GM12878 (cell line): ENCODE measurements at regions not wholly inside any gene's neighbourhood (a gene's known extent, or its start where the extent isn't known, plus 50 kb on each side); places are given as distances from the start of the nearest gene placed in this dataset.

Source experiments
- ATAC-seq: fragments of 200-7000 bp; cut with Tn5 transposase; 3 replicates; pipeline ENCODE4 v1.9.1; 2020; ENCODE audit warnings: mild to moderate bottlenecking, moderate library complexity
- BruUV-seq: library from RNA; stranded (reverse); fragments of 400-500 nt; replicated peaks from 2 replicates; lab custom pipeline; 2021; lab: Mats Ljungman, UMichigan
- CTCF ChIA-PET: fragments of 300-600 bp; sonication (Branson Sonifier 250); formaldehyde crosslinking; extraction: SDS; loops from one replicate; lab custom pipeline; 2021; ENCODE audit warnings: inconsistent platforms; lab: Yijun Ruan, JAX
- POLR2A ChIA-PET: fragments of 350-600 bp; formaldehyde crosslinking; extraction: SDS; loops from one replicate; lab custom pipeline; 2021; ENCODE audit warnings: inconsistent platforms; lab: Charles Lee
- RAD21 ChIA-PET: fragments of 300-600 bp; sonication (Branson Sonifier 250); formaldehyde crosslinking; loops from one replicate; lab custom pipeline; 2023; ENCODE audit warnings: antibody characterized with exemption; ENCODE audit not compliant: unreplicated experiment; lab: Charles Lee
- SMC1A ChIA-PET: fragments of 300-600 bp; sonication (Branson Sonifier 250); formaldehyde crosslinking; loops from one replicate; lab custom pipeline; 2023; ENCODE audit not compliant: unreplicated experiment, uncharacterized antibody; lab: Charles Lee
- DNase-seq: peaks from one replicate; pipeline ENCODE4 v3.0.0-alpha.2; 2011; ENCODE audit warnings: low read depth, low spot score
- FAIRE-seq: peaks from 3 replicates; lab custom pipeline; 2011; peaks lifted over from hg19 to GRCh38; lab: Jason Lieb, UNC
- H2AFZ ChIP-seq: 2 replicates; pipeline ENCODE4 v1.6.0; 2011; ENCODE audit warnings: low read depth, low read length, control low read depth; ENCODE audit not compliant: control insufficient read depth
- H3K27ac ChIP-seq: 2 replicates; pipeline ENCODE4 v1.5.1; 2011; ENCODE audit warnings: control low read depth; ENCODE audit not compliant: control insufficient read depth, insufficient read depth
- H3K27me3 ChIP-seq, 2 experiments: replicated peaks in 1 of 2; 2 replicates each; pipeline versions ENCODE4 v1.6.0 to v1.6.1; 2011; ENCODE audit warnings: low read length in 1 of 2; ENCODE audit not compliant: control insufficient read depth in 2 of 2, insufficient read depth in 2 of 2
- H3K36me3 ChIP-seq, 2 experiments: 2 replicates each; pipeline ENCODE4 v1.5.1; 2011; ENCODE audit warnings: low read length in 1 of 2; ENCODE audit not compliant: control insufficient read depth in 2 of 2, insufficient read depth in 2 of 2
- H3K4me1 ChIP-seq: 2 replicates; pipeline ENCODE4 v1.6.1; 2011; ENCODE audit warnings: mild to moderate bottlenecking, low read length, moderate library complexity, mixed read lengths; ENCODE audit not compliant: control insufficient read depth, insufficient read depth
- H3K4me2 ChIP-seq: 2 replicates; pipeline ENCODE4 v1.6.0; 2011; ENCODE audit warnings: control low read depth; ENCODE audit not compliant: control insufficient read depth, insufficient read depth
- H3K4me3 ChIP-seq: fragments of 200-600 bp; sonication (generic); 2 replicates; pipeline ENCODE4 v1.5.1; 2016
- H3K79me2 ChIP-seq: 2 replicates; pipeline ENCODE4 v1.6.0; 2011; ENCODE audit warnings: low read length; ENCODE audit not compliant: control insufficient read depth, insufficient read depth
- H3K9ac ChIP-seq: 2 replicates; pipeline ENCODE4 v1.8.0; 2011; ENCODE audit warnings: low read length, control low read depth, mixed read lengths; ENCODE audit not compliant: control insufficient read depth, insufficient read depth
- H3K9me3 ChIP-seq: replicated peaks from 3 replicates; pipeline ENCODE4 v1.5.1; 2011; ENCODE audit warnings: mild to moderate bottlenecking, low read length; ENCODE audit not compliant: control insufficient read depth, insufficient read depth
- H4K20me1 ChIP-seq: 2 replicates; pipeline ENCODE4 v1.6.0; 2011; ENCODE audit not compliant: control insufficient read depth, insufficient read depth
- ATF7 ChIP-seq: fragments of 450-650 bp; IDR thresholded peaks from 2 replicates; pipeline ENCODE4 v1.6.1; 2016; ENCODE audit warnings: low read depth, mild to moderate bottlenecking
- BRCA1 ChIP-seq: IDR thresholded peaks from 2 replicates; pipeline ENCODE4 v1.6.1; 2011; ENCODE audit warnings: low read depth, low read length, improper control_type of control experiment
- CREB1 ChIP-seq: IDR thresholded peaks from 2 replicates; pipeline ENCODE4 v1.6.1; 2012; ENCODE audit warnings: low read depth, mild to moderate bottlenecking, inconsistent platforms
- MEF2A ChIP-seq: IDR thresholded peaks from 2 replicates; pipeline ENCODE4 v1.6.1; 2011; ENCODE audit warnings: low read depth, mild to moderate bottlenecking, low read length, moderate library complexity; ENCODE audit not compliant: insufficient read depth
- MTA3 ChIP-seq: IDR thresholded peaks from 2 replicates; pipeline ENCODE4 v1.6.1; 2012; ENCODE audit warnings: low read length, inconsistent platforms, borderline replicate concordance
- MYB ChIP-seq: fragments of 150-350 bp; IDR thresholded peaks from 2 replicates; pipeline ENCODE4 v1.6.1; 2014; ENCODE audit warnings: mild to moderate bottlenecking, low read depth, low read length, borderline replicate concordance
- MYC ChIP-seq: IDR thresholded peaks from 2 replicates; pipeline ENCODE4 v1.6.1; 2011; ENCODE audit warnings: mild to moderate bottlenecking, low read length, moderate library complexity, inconsistent platforms; ENCODE audit not compliant: insufficient read depth, insufficient replicate concordance, insufficient read length, severe bottlenecking
- NFYA ChIP-seq: IDR thresholded peaks from 2 replicates; pipeline ENCODE4 v1.6.1; 2011; ENCODE audit warnings: low read depth, mild to moderate bottlenecking, low read length, improper control_type of control experiment, borderline replicate concordance
- NFYB ChIP-seq: IDR thresholded peaks from 2 replicates; pipeline ENCODE4 v1.6.1; 2011; ENCODE audit warnings: low read depth, mild to moderate bottlenecking, low read length, improper control_type of control experiment, moderate library complexity; ENCODE audit not compliant: insufficient read depth
- NR2C2 ChIP-seq: IDR thresholded peaks from 2 replicates; pipeline ENCODE4 v1.6.1; 2011; ENCODE audit warnings: borderline replicate concordance, low read depth; ENCODE audit not compliant: control insufficient read depth, insufficient read length
- POLR2A ChIP-seq: IDR thresholded peaks from 2 replicates; pipeline ENCODE4 v1.6.1; 2011; ENCODE audit warnings: low read depth, mild to moderate bottlenecking, low read length
- SIX5 ChIP-seq: IDR thresholded peaks from 2 replicates; pipeline ENCODE4 v1.6.1; 2011; ENCODE audit warnings: mild to moderate bottlenecking, low read depth, low read length, moderate library complexity; ENCODE audit not compliant: severe bottlenecking
- ZBTB4 ChIP-seq: fragments of 450-650 bp; formaldehyde crosslinking; IDR thresholded peaks from 2 replicates; pipeline ENCODE4 v1.4.0; 2022; ENCODE audit warnings: mild to moderate bottlenecking, moderate library complexity
- ZNF687 ChIP-seq: fragments of 450-650 bp; IDR thresholded peaks from 2 replicates; pipeline ENCODE4 v1.6.1; 2017; ENCODE audit warnings: mild to moderate bottlenecking, moderate library complexity
- WGBS: methylation state at CpG from one replicate; pipeline ENCODE4 v1.1.6; 2016; ENCODE audit warnings: low lambda C conversion rate; ENCODE audit not compliant: insufficient replicate concordance, insufficient coverage; ENCODE audit errors: missing lambda C conversion rate; 5-methylcytosine and 5-hydroxymethylcytosine counted together
- in situ Hi-C: fragments of 300-500 bp; cut with MboI; formaldehyde crosslinking; loops from 9 replicates; pipeline ENCODE4 v1.14.3; 2018; ENCODE audit warnings: mixed read lengths
- intact Hi-C: fragments of 100-400 bp; cut with micrococcal nuclease; formaldehyde crosslinking; loops from one replicate; pipeline ENCODE4 v1.14.2; 2022; ENCODE audit not compliant: unreplicated experiment
- TF ChIP-seq, protein P1 (sequence below): fragments of 150-350 bp; IDR thresholded peaks from 2 replicates; pipeline ENCODE4 v1.6.1; 2016; ENCODE audit warnings: low read depth, low read length

DNA sequence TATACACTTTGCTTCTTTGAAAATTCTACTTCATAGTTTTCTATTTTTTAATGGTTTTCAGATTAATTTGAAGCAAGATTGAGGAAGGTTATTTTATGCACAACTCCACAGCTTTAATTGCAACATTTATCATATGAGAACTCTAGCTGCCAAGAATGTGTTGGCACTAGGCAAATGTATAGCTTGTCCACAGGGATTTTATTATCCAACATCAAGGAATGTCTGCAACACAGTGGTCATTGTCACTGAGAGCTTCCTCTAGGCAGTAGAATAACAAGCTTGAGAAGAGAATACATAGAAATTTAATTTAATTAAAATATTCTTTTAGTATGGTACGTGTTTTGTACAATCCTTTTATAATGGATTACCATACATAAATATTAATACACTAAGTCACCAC is 1600.8 kb downstream of the ARAP2 start:
- H2AFZ ChIP-seq: no peak overlapping the region
- ChIA-PET RAD21 (no interaction called here), CTCF (no interaction called here), SMC1A (no interaction called here), POLR2A (no interaction called here)
- intact Hi-C loops (no loop called here), in situ Hi-C loops (no loop called here)
- no peak overlapping the region for H3K4me3 ChIP-seq
- no peak overlapping the region for H3K27ac ChIP-seq
- no peaks in the 10 kb centered on the region for H3K79me2 ChIP-seq
- H3K9ac ChIP-seq: no peak overlapping the region
- no peaks in the 10 kb centered on the region for H3K9me3 ChIP-seq
- H3K4me1 ChIP-seq: no peaks in the 10 kb centered on the region
- H3K27me3 ChIP-seq: no peaks in the 10 kb centered on the region
- no peaks in the 10 kb centered on the region for H3K36me3 ChIP-seq
- WGBS: 0% methylated on average over 1 of the region's 1 CpG
- BruUV-seq: no TSS peak
- H4K20me1 ChIP-seq: no peaks in the 10 kb centered on the region
- DNase-seq: no peak
- ATAC-seq: no peak
- no peak for FAIRE-seq
- H3K4me2 ChIP-seq: no peak overlapping the region
- no peak for TF ChIP-seq MYB
- no peak for TF ChIP-seq SIX5
- no peak for TF ChIP-seq BRCA1
- no peak for TF ChIP-seq ZBTB4 (CRISPR knock-in tag)
- TF ChIP-seq NFYA: no peak
- TF ChIP-seq MTA3: no peak
- TF ChIP-seq MEF2A: no peak
- no peak for TF ChIP-seq POLR2A
- TF ChIP-seq ATF7: no peak
- no peak for TF ChIP-seq CREB1
- TF ChIP-seq, protein P1, sequence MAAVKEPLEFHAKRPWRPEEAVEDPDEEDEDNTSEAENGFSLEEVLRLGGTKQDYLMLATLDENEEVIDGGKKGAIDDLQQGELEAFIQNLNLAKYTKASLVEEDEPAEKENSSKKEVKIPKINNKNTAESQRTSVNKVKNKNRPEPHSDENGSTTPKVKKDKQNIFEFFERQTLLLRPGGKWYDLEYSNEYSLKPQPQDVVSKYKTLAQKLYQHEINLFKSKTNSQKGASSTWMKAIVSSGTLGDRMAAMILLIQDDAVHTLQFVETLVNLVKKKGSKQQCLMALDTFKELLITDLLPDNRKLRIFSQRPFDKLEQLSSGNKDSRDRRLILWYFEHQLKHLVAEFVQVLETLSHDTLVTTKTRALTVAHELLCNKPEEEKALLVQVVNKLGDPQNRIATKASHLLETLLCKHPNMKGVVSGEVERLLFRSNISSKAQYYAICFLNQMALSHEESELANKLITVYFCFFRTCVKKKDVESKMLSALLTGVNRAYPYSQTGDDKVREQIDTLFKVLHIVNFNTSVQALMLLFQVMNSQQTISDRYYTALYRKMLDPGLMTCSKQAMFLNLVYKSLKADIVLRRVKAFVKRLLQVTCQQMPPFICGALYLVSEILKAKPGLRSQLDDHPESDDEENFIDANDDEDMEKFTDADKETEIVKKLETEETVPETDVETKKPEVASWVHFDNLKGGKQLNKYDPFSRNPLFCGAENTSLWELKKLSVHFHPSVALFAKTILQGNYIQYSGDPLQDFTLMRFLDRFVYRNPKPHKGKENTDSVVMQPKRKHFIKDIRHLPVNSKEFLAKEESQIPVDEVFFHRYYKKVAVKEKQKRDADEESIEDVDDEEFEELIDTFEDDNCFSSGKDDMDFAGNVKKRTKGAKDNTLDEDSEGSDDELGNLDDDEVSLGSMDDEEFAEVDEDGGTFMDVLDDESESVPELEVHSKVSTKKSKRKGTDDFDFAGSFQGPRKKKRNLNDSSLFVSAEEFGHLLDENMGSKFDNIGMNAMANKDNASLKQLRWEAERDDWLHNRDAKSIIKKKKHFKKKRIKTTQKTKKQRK: no peak
- TF ChIP-seq MYC: no peak
- TF ChIP-seq ZNF687: no peak
- TF ChIP-seq NR2C2: no peak
- TF ChIP-seq NFYB: no peak
